HEK293 (cell line): ENCODE measurements at regions not wholly inside any gene's neighbourhood (a gene's known extent, or its start where the extent isn't known, plus 50 kb on each side); places are given as distances from the start of the nearest gene placed in this dataset.

Experiments used
- CTCF ChIA-PET: fragments of 350-600 bp; formaldehyde crosslinking; extraction: SDS; loops from one replicate; lab custom pipeline; 2021; ENCODE audit warnings: antibody characterized with exemption; lab: Yijun Ruan, JAX
- POLR2A ChIA-PET: fragments of 300-600 bp; formaldehyde crosslinking; extraction: SDS; loops from one replicate; lab custom pipeline; 2020; ENCODE audit warnings: antibody characterized with exemption, inconsistent platforms; lab: Yijun Ruan, JAX
- H3K27ac ChIP-seq: fragments of 200-500 bp; sonication (Bioruptor generic); 2 replicates; pipeline ENCODE4 v1.5.1; 2014; ENCODE audit warnings: low read depth, low read length, control low read depth, inconsistent platforms; ENCODE audit errors: extremely low read depth
- H3K36me3 ChIP-seq, 2 experiments: fragments of 200-500 bp in 1 of 2; sonication (Bioruptor generic) in 1 of 2; 1 replicate in 1 of 2; 2 replicates in 1 of 2; pipeline ENCODE4 v1.5.1; 2014 to 2017; ENCODE audit warnings: inconsistent platforms in 2 of 2, low read length in 2 of 2; ENCODE audit not compliant: control insufficient read depth in 2 of 2, insufficient read depth in 1 of 2
- H3K4me1 ChIP-seq: fragments of 200-500 bp; sonication (Bioruptor generic); 2 replicates; pipeline ENCODE4 v1.5.1; 2014; ENCODE audit warnings: mild to moderate bottlenecking, low read length, inconsistent platforms; ENCODE audit not compliant: control insufficient read depth, insufficient read depth
- H3K4me3 ChIP-seq: 2 replicates; pipeline ENCODE4 v1.5.1; 2011; ENCODE audit warnings: low read depth, mild to moderate bottlenecking, control low read depth, low read length, moderate library complexity
- H3K9me3 ChIP-seq: fragments of 200-500 bp; sonication (Bioruptor generic); 2 replicates; pipeline ENCODE4 v1.5.1; 2014; ENCODE audit warnings: low read depth, low read length, inconsistent platforms; ENCODE audit not compliant: control insufficient read depth, insufficient read depth
- BCL11B ChIP-seq: fragments of 450-650 bp; formaldehyde crosslinking; IDR thresholded peaks from 2 replicates; pipeline ENCODE4 v1.5.1; 2016; ENCODE audit warnings: low read depth, missing biosample characterization, missing genetic modification characterization
- EGR2 ChIP-seq: fragments of 450-650 bp; formaldehyde crosslinking; IDR thresholded peaks from 2 replicates; pipeline ENCODE4 v1.5.1; 2016; ENCODE audit warnings: low read depth, missing biosample characterization, missing genetic modification characterization
- MYNN ChIP-seq: fragments of 450-650 bp; formaldehyde crosslinking; IDR thresholded peaks from 2 replicates; pipeline ENCODE4 v1.5.1; 2016; ENCODE audit warnings: missing biosample characterization, missing genetic modification characterization, borderline replicate concordance
- OSR2 ChIP-seq: fragments of 450-650 bp; formaldehyde crosslinking; IDR thresholded peaks from 2 replicates; pipeline ENCODE4 v1.5.1; 2016; ENCODE audit warnings: missing biosample characterization, missing genetic modification characterization
- PRDM1 ChIP-seq: fragments of 450-650 bp; formaldehyde crosslinking; IDR thresholded peaks from 2 replicates; pipeline ENCODE4; 2016; ENCODE audit warnings: missing biosample characterization, missing genetic modification characterization
- WT1 ChIP-seq: fragments of 450-650 bp; formaldehyde crosslinking; IDR thresholded peaks from 2 replicates; pipeline ENCODE4 v1.5.1; 2016; ENCODE audit warnings: missing biosample characterization, missing genetic modification characterization
- YY2 ChIP-seq: fragments of 450-650 bp; formaldehyde crosslinking; IDR thresholded peaks from 2 replicates; pipeline ENCODE4 v1.5.1; 2016; ENCODE audit warnings: missing biosample characterization, missing genetic modification characterization
- ZFP37 ChIP-seq: fragments of 450-650 bp; formaldehyde crosslinking; IDR thresholded peaks from 2 replicates; pipeline ENCODE4 v1.5.1; 2016; ENCODE audit warnings: missing biosample characterization, missing genetic modification characterization
- ZFP69B ChIP-seq: fragments of 450-650 bp; formaldehyde crosslinking; IDR thresholded peaks from 2 replicates; pipeline ENCODE4 v1.5.1; 2016; ENCODE audit warnings: missing biosample characterization, missing genetic modification characterization
- ZNF155 ChIP-seq: fragments of 450-650 bp; formaldehyde crosslinking; IDR thresholded peaks from 2 replicates; pipeline ENCODE4 v1.5.1; 2016; ENCODE audit warnings: missing biosample characterization, missing genetic modification characterization
- ZNF16 ChIP-seq: fragments of 450-650 bp; formaldehyde crosslinking; IDR thresholded peaks from 2 replicates; pipeline ENCODE4 v1.5.1; 2016; ENCODE audit warnings: low read depth, missing biosample characterization, missing genetic modification characterization
- ZNF174 ChIP-seq: fragments of 450-650 bp; formaldehyde crosslinking; IDR thresholded peaks from 2 replicates; pipeline ENCODE4 v1.5.0; 2017; ENCODE audit warnings: missing biosample characterization, mild to moderate bottlenecking, missing genetic modification characterization
- ZNF211 ChIP-seq: fragments of 450-650 bp; formaldehyde crosslinking; IDR thresholded peaks from 2 replicates; pipeline ENCODE4 v1.5.1; 2016; ENCODE audit warnings: low read depth, missing biosample characterization, missing genetic modification characterization
- ZNF24 ChIP-seq: fragments of 450-650 bp; formaldehyde crosslinking; IDR thresholded peaks from 2 replicates; pipeline ENCODE4 v1.5.1; 2016; ENCODE audit warnings: missing biosample characterization, missing genetic modification characterization
- ZNF350 ChIP-seq: fragments of 450-650 bp; formaldehyde crosslinking; IDR thresholded peaks from 2 replicates; pipeline ENCODE4 v1.5.0; 2017; ENCODE audit warnings: missing biosample characterization, mild to moderate bottlenecking, missing genetic modification characterization
- ZNF366 ChIP-seq: fragments of 450-650 bp; formaldehyde crosslinking; conservative IDR thresholded peaks from 2 replicates; pipeline ENCODE4 v1.5.1; 2016; ENCODE audit warnings: missing biosample characterization, missing genetic modification characterization
- ZNF37A ChIP-seq: fragments of 450-650 bp; IDR thresholded peaks from 2 replicates; pipeline ENCODE4 v1.5.1; 2018; ENCODE audit warnings: missing biosample characterization, missing genetic modification characterization
- ZNF510 ChIP-seq: fragments of 450-650 bp; formaldehyde crosslinking; IDR thresholded peaks from 2 replicates; pipeline ENCODE4 v1.5.1; 2018; ENCODE audit warnings: mild to moderate bottlenecking, missing genetic modification characterization, missing biosample characterization; ENCODE audit not compliant: insufficient replicate concordance
- ZNF621 ChIP-seq: fragments of 450-650 bp; formaldehyde crosslinking; IDR thresholded peaks from 2 replicates; pipeline ENCODE4 v1.5.1; 2017; ENCODE audit warnings: missing biosample characterization, missing genetic modification characterization
- ZNF658 ChIP-seq: fragments of 450-650 bp; formaldehyde crosslinking; IDR thresholded peaks from 2 replicates; pipeline ENCODE4; 2016; ENCODE audit warnings: missing biosample characterization, missing genetic modification characterization
- ZNF76 ChIP-seq: fragments of 450-650 bp; formaldehyde crosslinking; IDR thresholded peaks from 2 replicates; pipeline ENCODE4; 2016; ENCODE audit warnings: low read depth, missing biosample characterization, missing genetic modification characterization, borderline replicate concordance
- ZNF785 ChIP-seq: fragments of 450-650 bp; formaldehyde crosslinking; IDR thresholded peaks from 2 replicates; pipeline ENCODE4 v1.5.1; 2016; ENCODE audit warnings: missing biosample characterization, missing genetic modification characterization
- ZNF791 ChIP-seq: fragments of 450-650 bp; formaldehyde crosslinking; IDR thresholded peaks from 2 replicates; pipeline ENCODE4 v1.5.1; 2016; ENCODE audit warnings: missing biosample characterization, missing genetic modification characterization
- ZNF792 ChIP-seq: fragments of 450-650 bp; formaldehyde crosslinking; IDR thresholded peaks from 2 replicates; pipeline ENCODE4 v1.5.1; 2016; ENCODE audit warnings: missing biosample characterization, missing genetic modification characterization
- TF ChIP-seq, protein P1 (sequence below): fragments of 450-650 bp; formaldehyde crosslinking; IDR thresholded peaks from 2 replicates; pipeline ENCODE4 v1.5.1; 2016; ENCODE audit warnings: missing biosample characterization, missing genetic modification characterization, low read depth
- TF ChIP-seq, protein P2 (sequence below): fragments of 450-650 bp; formaldehyde crosslinking; IDR thresholded peaks from 2 replicates; pipeline ENCODE4 v1.5.1; 2016; ENCODE audit warnings: missing biosample characterization, missing genetic modification characterization

GRCh38 chr4:111890412-111890811, 254.8 kb upstream of the FAM241A start:
- H3K4me1 ChIP-seq, result no peaks in the 10 kb centered on the region
- H3K4me3 ChIP-seq, result no peak overlapping the region
- H3K9me3 ChIP-seq, result no peaks in the 10 kb centered on the region
- POLR2A ChIA-PET, result no interaction called here
- H3K36me3 ChIP-seq, result no peaks in the 10 kb centered on the region
- CTCF ChIA-PET, result no interaction called here
- no peak overlapping the region for H3K27ac ChIP-seq
- no peak for TF ChIP-seq ZNF510 (tag by site-specific recombination)
- no peak for TF ChIP-seq ZNF37A
- no peak for TF ChIP-seq OSR2 (tag by site-specific recombination)
- no peak for TF ChIP-seq PRDM1
- no peak for TF ChIP-seq ZFP37 (tag by site-specific recombination)
- no peak for TF ChIP-seq ZNF211 (tag by site-specific recombination)
- TF ChIP-seq YY2 (tag by site-specific recombination), result no peak
- no peak for TF ChIP-seq EGR2
- no peak for TF ChIP-seq ZNF174 (tag by site-specific recombination)
- TF ChIP-seq ZNF658 (tag by site-specific recombination), result no peak
- TF ChIP-seq ZNF791 (tag by site-specific recombination), result no peak
- TF ChIP-seq ZNF785, result no peak
- TF ChIP-seq ZNF621 (tag by site-specific recombination), result no peak

DNA sequence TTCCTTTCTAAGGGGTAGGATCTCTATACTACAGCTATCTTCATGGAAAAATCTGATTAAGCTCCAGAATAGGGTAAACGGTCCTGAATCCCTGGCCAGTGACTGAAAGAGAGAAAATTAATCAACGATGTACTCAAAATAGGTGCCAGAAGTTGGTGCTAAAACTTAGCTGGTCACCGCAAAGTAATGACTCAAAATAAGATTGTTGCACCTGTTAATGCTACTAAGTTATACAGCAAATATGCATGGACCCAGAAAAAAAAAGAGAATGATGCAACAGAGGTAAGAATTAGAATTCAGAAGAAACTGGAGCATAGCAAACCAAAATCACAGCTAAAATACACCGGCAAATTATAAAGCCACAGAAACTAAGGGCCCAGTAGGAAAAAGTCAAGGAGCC, 239.7 kb upstream of the FAM241A start:
- no peak for TF ChIP-seq ZNF350 (tag by site-specific recombination)
- TF ChIP-seq ZNF366 (tag by site-specific recombination), result no peak
- no peak for TF ChIP-seq BCL11B (tag by site-specific recombination)
- no peak for TF ChIP-seq ZNF76 (tag by site-specific recombination)
- TF ChIP-seq, protein P1, sequence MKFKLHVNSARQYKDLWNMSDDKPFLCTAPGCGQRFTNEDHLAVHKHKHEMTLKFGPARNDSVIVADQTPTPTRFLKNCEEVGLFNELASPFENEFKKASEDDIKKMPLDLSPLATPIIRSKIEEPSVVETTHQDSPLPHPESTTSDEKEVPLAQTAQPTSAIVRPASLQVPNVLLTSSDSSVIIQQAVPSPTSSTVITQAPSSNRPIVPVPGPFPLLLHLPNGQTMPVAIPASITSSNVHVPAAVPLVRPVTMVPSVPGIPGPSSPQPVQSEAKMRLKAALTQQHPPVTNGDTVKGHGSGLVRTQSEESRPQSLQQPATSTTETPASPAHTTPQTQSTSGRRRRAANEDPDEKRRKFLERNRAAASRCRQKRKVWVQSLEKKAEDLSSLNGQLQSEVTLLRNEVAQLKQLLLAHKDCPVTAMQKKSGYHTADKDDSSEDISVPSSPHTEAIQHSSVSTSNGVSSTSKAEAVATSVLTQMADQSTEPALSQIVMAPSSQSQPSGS (tag by site-specific recombination), result no peak
- TF ChIP-seq ZNF24 (tag by site-specific recombination), result no peak
- TF ChIP-seq MYNN (tag by site-specific recombination), result no peak
- TF ChIP-seq ZNF155 (tag by site-specific recombination), result no peak
- no peak for TF ChIP-seq WT1 (tag by site-specific recombination)
- no peak for TF ChIP-seq ZNF16
- TF ChIP-seq ZFP69B (tag by site-specific recombination), result no peak
- TF ChIP-seq, protein P2, sequence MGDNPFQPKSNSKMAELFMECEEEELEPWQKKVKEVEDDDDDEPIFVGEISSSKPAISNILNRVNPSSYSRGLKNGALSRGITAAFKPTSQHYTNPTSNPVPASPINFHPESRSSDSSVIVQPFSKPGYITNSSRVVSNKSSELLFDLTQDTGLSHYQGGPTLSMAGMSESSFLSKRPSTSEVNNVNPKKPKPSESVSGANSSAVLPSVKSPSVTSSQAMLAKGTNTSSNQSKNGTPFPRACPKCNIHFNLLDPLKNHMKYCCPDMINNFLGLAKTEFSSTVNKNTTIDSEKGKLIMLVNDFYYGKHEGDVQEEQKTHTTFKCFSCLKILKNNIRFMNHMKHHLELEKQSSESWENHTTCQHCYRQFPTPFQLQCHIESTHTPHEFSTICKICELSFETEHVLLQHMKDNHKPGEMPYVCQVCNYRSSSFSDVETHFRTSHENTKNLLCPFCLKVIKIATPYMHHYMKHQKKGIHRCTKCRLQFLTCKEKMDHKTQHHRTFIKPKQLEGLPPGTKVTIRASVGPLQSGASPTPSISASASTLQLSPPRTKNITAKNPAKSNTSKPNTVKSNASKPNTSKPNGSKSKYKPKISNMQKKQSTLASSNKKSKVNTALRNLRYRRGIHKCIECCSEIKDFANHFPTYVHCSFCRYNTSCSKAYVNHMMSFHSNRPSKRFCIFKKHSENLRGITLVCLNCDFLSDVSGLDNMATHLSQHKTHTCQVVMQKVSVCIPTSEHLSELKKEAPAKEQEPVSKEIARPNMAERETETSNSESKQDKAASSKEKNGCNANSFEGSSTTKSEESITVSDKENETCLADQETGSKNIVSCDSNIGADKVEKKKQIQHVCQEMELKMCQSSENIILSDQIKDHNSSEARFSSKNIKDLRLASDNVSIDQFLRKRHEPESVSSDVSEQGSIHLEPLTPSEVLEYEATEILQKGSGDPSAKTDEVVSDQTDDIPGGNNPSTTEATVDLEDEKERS (tag by site-specific recombination), result no peak
- no peak for TF ChIP-seq ZNF792 (tag by site-specific recombination)
- TF ChIP-seq, all 188 proteins: peak for 0
- CTCF ChIA-PET, result no interaction called here
- H3K27ac ChIP-seq, result no peak overlapping the region
- H3K36me3 ChIP-seq, result no peaks in the 10 kb centered on the region
- H3K9me3 ChIP-seq, result no peaks in the 10 kb centered on the region
- POLR2A ChIA-PET, result no interaction called here
- no peak overlapping the region for H3K4me3 ChIP-seq
- no peaks in the 10 kb centered on the region for H3K4me1 ChIP-seq
